CD4-positive, alpha-beta T cell (primary cell): ENCODE measurements at regions not wholly inside any gene's neighbourhood (a gene's known extent, or its start where the extent isn't known, plus 50 kb on each side); places are given as distances from the start of the nearest gene placed in this dataset.

Experiments
- ATAC-seq: fragments of 200-7000 bp; cut with Tn5 transposase; one replicate; pipeline ENCODE4 v1.10.0; 2022; ENCODE audit warnings: mild to moderate bottlenecking; ENCODE audit not compliant: poor library complexity
- CTCF ChIA-PET: fragments of 350-600 bp; sonication (Branson Sonifier 250); formaldehyde crosslinking; loops from one replicate; lab custom pipeline; 2021; ENCODE audit warnings: antibody characterized with exemption, inconsistent platforms; lab: Charles Lee
- POLR2A ChIA-PET: fragments of 350-600 bp; sonication (Branson Sonifier 250); formaldehyde crosslinking; loops from one replicate; lab custom pipeline; 2021; ENCODE audit warnings: antibody characterized with exemption, inconsistent platforms; lab: Charles Lee
- DNase-seq, 14 experiments: peaks; one replicate each; pipeline ENCODE4 v3.0.0-alpha.2; 2013 to 2020; ENCODE audit warnings: mixed read lengths in 2 of 14
- H3K27ac ChIP-seq, 2 donors: one replicate each; pipeline versions ENCODE4 v1.5.1 to v1.7.0; 2013; ENCODE audit warnings: low read length in 2 of 2, low read depth in 1 of 2, mild to moderate bottlenecking in 1 of 2
- H3K27me3 ChIP-seq, 2 experiments: 1 replicate in 1 of 2; 2 replicates in 1 of 2; pipeline versions ENCODE4 v1.6.1 to v1.7.0; 2013; ENCODE audit warnings: low read length in 2 of 2, control low read depth in 1 of 2, mild to moderate bottlenecking in 1 of 2, moderate library complexity in 1 of 2; ENCODE audit not compliant: insufficient read depth in 2 of 2, control insufficient read depth in 1 of 2
- H3K36me3 ChIP-seq: one replicate; pipeline ENCODE4 v1.6.1; 2013; ENCODE audit warnings: low read length, control low read depth; ENCODE audit not compliant: insufficient read depth
- H3K4me1 ChIP-seq: one replicate; pipeline ENCODE4 v1.6.1; 2013; ENCODE audit warnings: low read length, control low read depth; ENCODE audit not compliant: insufficient read depth
- H3K4me3 ChIP-seq: one replicate; pipeline ENCODE4 v1.5.1; 2013; ENCODE audit warnings: mild to moderate bottlenecking, low read length, moderate library complexity
- H3K9me3 ChIP-seq, 2 experiments: 1 replicate in 1 of 2; 2 replicates in 1 of 2; pipeline versions ENCODE4 v1.6.1 to v1.7.0; 2013; ENCODE audit warnings: low read length in 2 of 2, mild to moderate bottlenecking in 2 of 2, control low read depth in 1 of 2, moderate library complexity in 1 of 2; ENCODE audit not compliant: control insufficient read depth in 1 of 2, insufficient read depth in 1 of 2
- H3K27ac Mint-ChIP-seq: one replicate; pipeline ENCODE4 v1.8.0; 2020; ENCODE audit warnings: mixed read lengths
- H3K27me3 Mint-ChIP-seq: one replicate; pipeline ENCODE4 v1.8.0; 2021; ENCODE audit warnings: mixed read lengths
- H3K36me3 Mint-ChIP-seq: one replicate; pipeline ENCODE4 v1.8.0; 2021; ENCODE audit warnings: low read depth, mixed read lengths
- H3K4me1 Mint-ChIP-seq: one replicate; pipeline ENCODE4 v1.8.0; 2021; ENCODE audit warnings: low read depth, mixed read lengths
- H3K4me3 Mint-ChIP-seq: one replicate; pipeline ENCODE4 v1.8.0; 2020; ENCODE audit warnings: mild to moderate bottlenecking, mixed read lengths
- H3K9me3 Mint-ChIP-seq: one replicate; pipeline ENCODE4 v1.8.0; 2020; ENCODE audit warnings: mixed read lengths
- CTCF ChIP-seq: fragments of 200-600 bp; IDR thresholded peaks from one replicate; pipeline ENCODE4 v1.8.0; 2022; ENCODE audit warnings: antibody characterized with exemption, mild to moderate bottlenecking
- intact Hi-C, 2 experiments: fragments of 100-400 bp; cut with DNase I in 1 of 2; cut with micrococcal nuclease in 1 of 2; formaldehyde crosslinking; loops; one replicate each; pipeline versions ENCODE4 v1.15.1 to v1.9.0; 2023 to 2025; cut with DNase I, micrococcal nuclease

GRCh38 chr7:159212226-159212625 is 67.6 kb upstream of the VIPR2 start:
- Mint-ChIP-seq H3K9me3 (no peaks in the 10 kb centered on the region), H3K36me3 (no peaks in the 10 kb centered on the region), H3K4me3 (no peak overlapping the region), H3K27me3 (no peaks in the 10 kb centered on the region), H3K4me1 (peaks cover 3% of the 10 kb centered on the region), H3K27ac (no peak overlapping the region)
- H3K4me1 ChIP-seq, result peaks cover 21% of the 10 kb centered on the region
- H3K27me3 ChIP-seq, result no peaks in the 10 kb centered on the region
- H3K9me3 ChIP-seq, result no peaks in the 10 kb centered on the region
- intact Hi-C loops, result no loop called here
- POLR2A ChIA-PET, result no interaction called here
- no peak for TF ChIP-seq CTCF
- ATAC-seq, result no peak
- no peak for DNase-seq
- no peak overlapping the region for H3K4me3 ChIP-seq
- no peaks in the 10 kb centered on the region for H3K36me3 ChIP-seq
- H3K27ac ChIP-seq, result no peak overlapping the region
- CTCF ChIA-PET, result no interaction called here

- DNase-seq (no peak), ATAC-seq (no peak)
- intact Hi-C loops, result no loop called here
- Mint-ChIP-seq H3K36me3 (no peaks in the 10 kb centered on the region), H3K4me3 (no peak overlapping the region), H3K4me1 (peaks cover 3% of the 10 kb centered on the region), H3K27me3 (no peaks in the 10 kb centered on the region), H3K9me3 (no peaks in the 10 kb centered on the region), H3K27ac (no peak overlapping the region)
- Histone ChIP-seq H3K27me3 (no peaks in the 10 kb centered on the region), H3K4me1 (peaks cover 24% of the 10 kb centered on the region), H3K9me3 (no peaks in the 10 kb centered on the region), H3K36me3 (no peaks in the 10 kb centered on the region), H3K27ac (no peak overlapping the region), H3K4me3 (no peak overlapping the region)
- TF ChIP-seq CTCF, result no peak
- ChIA-PET POLR2A (no interaction called here), CTCF (no interaction called here)
These were observed 67.0 kb upstream of the VIPR2 start for GRCh38 chr7:159211540-159212182.

- no peaks in the 10 kb centered on the region for H3K36me3 Mint-ChIP-seq
- H3K4me1 Mint-ChIP-seq, result peaks cover 3% of the 10 kb centered on the region
- H3K27ac Mint-ChIP-seq, result no peak overlapping the region
- ATAC-seq (no peak), DNase-seq (no peak)
- no peaks in the 10 kb centered on the region for H3K36me3 ChIP-seq
- no peak overlapping the region for H3K27ac ChIP-seq
- no peaks in the 10 kb centered on the region for H3K9me3 ChIP-seq
- TF ChIP-seq CTCF, result no peak
- ChIA-PET CTCF (no interaction called here), POLR2A (no interaction called here)
- peaks cover 24% of the 10 kb centered on the region for H3K4me1 ChIP-seq
- no peaks in the 10 kb centered on the region for H3K9me3 Mint-ChIP-seq
- no peaks in the 10 kb centered on the region for H3K27me3 ChIP-seq
- H3K4me3 Mint-ChIP-seq, result no peak overlapping the region
- no peaks in the 10 kb centered on the region for H3K27me3 Mint-ChIP-seq
- intact Hi-C loops, result no loop called here
- no peak overlapping the region for H3K4me3 ChIP-seq
These were observed 66.0 kb upstream of the VIPR2 start for GRCh38 chr7:159210581-159211235.
